ENCODE measurements at regions not wholly inside any gene's neighbourhood (a gene's known extent, or its start where the extent isn't known, plus 50 kb on each side); places are given as distances from the start of the nearest gene placed in this dataset.

- no peak overlapping the region for H3K9ac ChIP-seq (ENCODE audit: low read depth, low read length)
- no peaks in the 10 kb centered on the region for H3K9me1 ChIP-seq (ENCODE audit: insufficient read depth, low read length)
- H3K23ac ChIP-seq (ENCODE audit: low read depth, low read length) = no peak overlapping the region
- dilution Hi-C loops (cut with HindIII; ENCODE audit: low sequenced_read_pairs, unreplicated experiment) = no loop called here
- no peak overlapping the region for H3K14ac ChIP-seq (replicated peaks; ENCODE audit: low read depth, low read length)
- H2BK15ac ChIP-seq (ENCODE audit: low read depth, low read length) = no peak overlapping the region
- no peak overlapping the region for H2BK5ac ChIP-seq (ENCODE audit: low read depth, low read length, poor library complexity, severe bottlenecking)
- no peak overlapping the region for H4K8ac ChIP-seq (ENCODE audit: low read depth in 2 of 2, low read length in 2 of 2)
- H3K27me3 ChIP-seq (ENCODE audit: control insufficient read depth, insufficient read depth, low read length) = no peaks in the 10 kb centered on the region
- no peak overlapping the region for H2AFZ ChIP-seq (replicated peaks; ENCODE audit: low read length, poor library complexity)
- H3K18ac ChIP-seq (ENCODE audit: low read depth, low read length) = no peak overlapping the region
- no peak overlapping the region for H3K4me2 ChIP-seq (ENCODE audit: low read depth, low read length)
- no peaks in the 10 kb centered on the region for H3K79me1 ChIP-seq (ENCODE audit: low read depth in 1 of 2, low read length in 2 of 2)
- in situ Hi-C loops (cut with MboI; ENCODE audit: low sequenced_read_pairs) = no loop called here
- H2BK120ac ChIP-seq (ENCODE audit: low read depth, low read length) = no peak overlapping the region
- POLR2A ChIA-PET (ENCODE audit: unreplicated experiment) = no interaction called here
- no peak overlapping the region for H2AK5ac ChIP-seq (ENCODE audit: low read depth, low read length)
- CTCF ChIA-PET = no interaction called here
- no peak overlapping the region for H4K5ac ChIP-seq (ENCODE audit: low read depth, low read length)
- H3K4ac ChIP-seq (ENCODE audit: low read depth, low read length) = no peak overlapping the region
- no peaks in the 10 kb centered on the region; the same call in 1 of the 2 replicates for H3K9me3 ChIP-seq (ENCODE audit: control insufficient read depth, insufficient read depth, low read length)
- H3K56ac ChIP-seq (ENCODE audit: extremely low read depth, insufficient read depth, low read length) = no peak overlapping the region
- no peak overlapping the region for H2AK9ac ChIP-seq (replicated peaks; ENCODE audit: low read depth, low read length, poor library complexity)
- no peaks in the 10 kb centered on the region for H4K20me1 ChIP-seq (ENCODE audit: insufficient read depth, low read length)
- DNase-seq = no peak
- TF ChIP-seq USF2 (IDR thresholded peaks at IDR 0.05; ENCODE audit: low read depth, low read length) (no peak), ELK1 (IDR thresholded peaks at IDR 0.05; ENCODE audit: borderline replicate concordance, low read depth, low read length) (no peak), MAFK (IDR thresholded peaks at IDR 0.05; ENCODE audit: low read depth, low read length) (no peak), NFE2L2 (IDR thresholded peaks at IDR 0.05; ENCODE audit: low read depth, low read length) (no peak), MAZ (IDR thresholded peaks at IDR 0.05; ENCODE audit: borderline replicate concordance, low read depth, low read length) (no peak), SMC3 (IDR thresholded peaks at IDR 0.05; ENCODE audit: low read depth, low read length) (no peak), RFX5 (IDR thresholded peaks at IDR 0.05; ENCODE audit: low read depth, low read length) (no peak), CHD1 (IDR thresholded peaks at IDR 0.05; ENCODE audit: low read depth, low read length) (no peak), RAD21 (IDR thresholded peaks at IDR 0.05; ENCODE audit: low read length) (no peak), POLR2A (IDR thresholded peaks at IDR 0.05; ENCODE audit: low read depth, low read length) (no peak), FOS (IDR thresholded peaks at IDR 0.05; ENCODE audit: low read depth, low read length) (no peak), RCOR1 (IDR thresholded peaks at IDR 0.05; ENCODE audit: insufficient replicate concordance, low read length) (no peak)
- no peaks in the 10 kb centered on the region for H3K36me3 ChIP-seq (ENCODE audit: control insufficient read depth, insufficient read depth, low read length)
- no peaks in the 10 kb centered on the region for H3K4me1 ChIP-seq (ENCODE audit: control insufficient read depth, insufficient read depth, low read length)
- H2BK20ac ChIP-seq (ENCODE audit: low read depth, low read length) = no peak overlapping the region
- H3K27ac ChIP-seq (ENCODE audit: insufficient read depth, low read length) = no peak overlapping the region
- no peak for ATAC-seq (ENCODE audit: low read depth)
- H3K4me3 ChIP-seq (ENCODE audit: insufficient read depth, low read depth, low read length) = no peak overlapping the region
- H4K91ac ChIP-seq (ENCODE audit: insufficient read depth, low read depth, low read length) = no peak overlapping the region
- intact Hi-C loops (cut with micrococcal nuclease) = no loop called here
- no CpG with 5 or more reads among the region's 4 CpGs for WGBS, 2 experiments (ENCODE audit: extremely low coverage in 2 of 2, insufficient read length in 1 of 2)
- BruUV-seq (replicated peaks) = no TSS peak
Observed at GRCh38 chr3:165347526-165347925, 151.3 kb upstream of the SLITRK3 start.

Measured in IMR-90 (cell line).